Stimulated activated CD4-positive, alpha-beta T cell treated with anti-CD3 and anti-CD28 coated beads, Interleukin-4, amount 100 ng/mL, for 24 hours (primary cell): ENCODE measurements at regions not wholly inside any gene's neighbourhood (a gene's known extent, or its start where the extent isn't known, plus 50 kb on each side); places are given as distances from the start of the nearest gene placed in this dataset.

Experiments used
- DNase-seq: peaks from one replicate; pipeline ENCODE4 v3.0.0-alpha.2; 2020

GRCh38 chr2:156864753-156865152, 392.8 kb upstream of the GALNT5 start:
- no peak for DNase-seq

GRCh38 chr2:156867201-156867600, 390.3 kb upstream of the GALNT5 start:
- no peak for DNase-seq

DNA sequence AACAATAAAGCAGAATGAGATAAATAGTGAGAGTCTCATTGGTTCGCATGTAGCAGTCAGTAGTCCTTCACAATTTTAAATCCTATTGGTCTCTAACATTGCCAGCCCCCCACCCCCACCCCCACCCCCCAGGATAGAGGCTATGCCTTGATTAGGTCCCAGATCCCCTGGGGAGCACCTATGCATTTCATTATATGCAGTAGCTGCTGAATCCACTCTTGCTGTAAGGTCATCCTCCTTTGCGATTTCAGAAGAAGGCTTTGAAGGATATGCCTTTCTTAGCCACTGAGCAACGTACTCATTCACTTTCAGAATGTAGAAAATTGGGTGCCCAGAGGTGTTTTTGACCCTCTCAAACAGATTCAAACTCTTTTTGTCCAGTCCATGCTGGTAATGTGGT, 382.8 kb upstream of the GALNT5 start:
- DNase-seq = no peak

DNA sequence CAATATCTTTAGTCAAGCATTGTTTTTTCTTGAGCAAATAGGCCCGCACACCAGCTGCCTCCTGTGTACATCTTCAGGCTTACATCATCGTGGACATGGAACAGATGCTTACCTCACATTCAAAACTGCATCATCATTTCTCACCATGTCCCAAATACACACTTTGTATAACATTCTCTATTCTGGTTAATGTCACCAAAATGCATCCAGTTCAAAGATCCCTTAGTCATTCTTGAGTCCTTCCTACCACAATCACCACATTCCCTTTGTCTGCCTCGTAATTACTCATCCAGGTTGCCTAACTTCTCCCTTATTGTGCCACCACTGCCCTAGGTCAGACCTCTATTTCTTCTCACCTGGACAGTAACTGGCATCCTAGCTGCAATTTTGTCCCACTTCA, 373.7 kb upstream of the GALNT5 start:
- no peak for DNase-seq

DNA sequence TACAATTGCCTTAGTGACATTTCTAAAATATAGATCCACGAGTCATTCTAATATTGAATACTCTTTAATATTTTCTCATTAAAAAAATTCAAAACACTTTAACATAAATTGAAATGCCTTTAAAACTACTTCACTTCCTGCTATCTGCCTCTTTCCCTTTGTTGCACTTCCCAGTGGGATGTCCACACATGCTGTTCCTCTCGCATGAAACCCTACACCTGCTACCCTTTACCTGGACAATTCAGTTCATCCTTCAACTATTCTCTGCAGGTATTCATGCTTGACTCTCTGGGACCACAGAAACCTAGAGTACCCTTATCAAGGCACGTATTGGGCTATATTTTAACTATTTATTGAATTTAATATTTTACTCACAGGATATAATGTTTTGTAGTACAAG, 373.3 kb upstream of the GALNT5 start:
- DNase-seq = no peak

DNA sequence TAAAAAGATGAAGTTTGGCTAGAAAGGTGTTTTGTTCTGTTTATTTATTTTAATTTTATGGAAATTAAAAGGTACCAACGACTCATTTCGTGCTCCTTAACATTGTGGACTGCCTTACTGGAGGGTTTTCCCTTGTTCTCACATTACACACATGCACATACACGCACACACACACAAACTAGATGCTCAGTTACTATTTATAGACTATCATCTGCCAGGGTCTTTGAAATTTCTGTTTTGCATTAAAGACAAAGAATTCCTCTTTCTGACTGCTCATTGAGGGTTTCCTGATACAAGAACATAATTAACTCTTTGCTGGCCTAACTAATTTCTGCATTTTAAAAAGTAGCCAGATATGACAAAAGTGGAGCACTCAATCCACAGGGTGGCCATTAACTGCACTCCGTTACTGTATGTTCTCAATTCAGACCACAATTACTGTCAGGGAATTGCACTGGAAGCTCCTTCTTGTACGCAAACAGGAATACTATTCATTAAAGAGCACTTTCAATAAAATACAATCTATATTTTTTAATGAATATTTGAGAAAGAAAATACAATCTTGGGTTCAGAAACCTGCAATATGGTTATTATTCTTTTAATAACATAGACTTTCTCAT, 366.9 kb upstream of the GALNT5 start:
- DNase-seq = no peak

GRCh38 chr2:156891609-156892008, 365.9 kb upstream of the GALNT5 start:
- DNase-seq = no peak

GRCh38 chr2:156892467-156893281, 364.8 kb upstream of the GALNT5 start:
- DNase-seq = no peak

DNA sequence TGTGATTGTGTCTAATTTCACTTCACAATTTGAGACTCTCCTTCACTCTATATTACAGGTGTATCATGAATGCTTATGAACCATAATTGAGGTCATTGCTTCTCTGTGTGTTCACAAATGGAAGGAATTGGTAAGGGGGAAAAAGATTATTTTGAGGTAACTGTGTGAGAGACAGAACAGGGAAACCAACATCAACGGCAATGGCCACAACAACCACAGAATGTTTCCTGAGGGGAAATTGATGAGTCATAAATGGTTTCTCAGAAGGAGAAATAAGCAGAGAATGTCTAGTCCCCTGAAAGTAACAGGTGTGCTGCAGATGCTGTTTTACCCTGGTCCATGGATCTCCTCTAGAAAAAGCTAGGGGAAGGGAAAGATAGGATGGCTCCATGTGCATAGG, 361.2 kb upstream of the GALNT5 start:
- DNase-seq = no peak

DNA sequence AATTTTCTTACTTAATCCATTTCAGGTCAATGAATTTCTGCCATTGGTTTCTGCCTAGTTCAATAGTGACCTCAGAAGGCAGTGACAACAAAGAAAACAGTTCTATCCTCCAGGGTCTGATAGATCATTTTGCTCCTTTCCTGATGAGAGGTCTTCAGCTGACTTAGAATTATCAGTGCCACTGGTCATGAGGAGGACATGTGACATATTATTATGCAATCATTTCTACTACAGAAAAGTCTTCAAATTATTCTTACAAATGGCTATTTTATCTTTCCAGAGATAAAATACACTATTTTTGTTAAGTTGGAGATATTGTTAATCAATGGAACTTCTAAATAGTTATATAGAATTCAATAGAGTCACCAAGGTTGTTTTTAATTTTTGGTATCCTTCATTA, 360.0 kb upstream of the GALNT5 start:
- DNase-seq = no peak

DNA sequence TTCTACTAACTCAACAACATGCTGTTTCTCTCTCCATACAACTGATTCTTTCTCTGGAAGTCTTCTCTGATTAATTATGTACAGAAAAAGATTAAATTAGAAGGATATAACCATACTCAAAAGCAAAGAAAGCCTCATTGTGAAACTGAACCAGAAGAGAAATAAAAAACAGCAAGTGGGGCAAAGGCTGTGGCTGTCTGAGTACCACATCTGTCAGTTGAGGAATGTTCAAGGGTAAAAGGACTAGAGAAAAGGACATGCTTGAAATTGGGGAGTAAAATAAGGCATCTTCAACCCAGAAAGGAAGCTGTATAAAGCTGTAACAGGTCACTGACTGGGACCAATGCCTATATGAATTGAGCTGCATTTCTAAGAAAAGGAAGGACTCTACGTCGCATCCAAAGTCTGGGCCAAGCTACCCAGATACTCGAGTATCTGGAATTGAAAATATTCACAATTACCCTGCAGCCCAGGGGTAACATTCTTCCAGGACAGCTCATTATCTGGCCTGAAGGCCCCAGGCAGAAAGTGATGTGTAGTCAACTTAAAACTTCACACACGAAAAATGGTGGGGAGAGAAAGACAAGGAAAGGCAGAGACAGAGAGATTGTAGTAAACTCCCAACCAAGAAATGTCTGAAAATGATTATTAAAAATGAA, 356.0 kb upstream of the GALNT5 start:
- no peak for DNase-seq

GRCh38 chr2:156903335-156903734, 354.2 kb upstream of the GALNT5 start:
- DNase-seq = no peak

DNA sequence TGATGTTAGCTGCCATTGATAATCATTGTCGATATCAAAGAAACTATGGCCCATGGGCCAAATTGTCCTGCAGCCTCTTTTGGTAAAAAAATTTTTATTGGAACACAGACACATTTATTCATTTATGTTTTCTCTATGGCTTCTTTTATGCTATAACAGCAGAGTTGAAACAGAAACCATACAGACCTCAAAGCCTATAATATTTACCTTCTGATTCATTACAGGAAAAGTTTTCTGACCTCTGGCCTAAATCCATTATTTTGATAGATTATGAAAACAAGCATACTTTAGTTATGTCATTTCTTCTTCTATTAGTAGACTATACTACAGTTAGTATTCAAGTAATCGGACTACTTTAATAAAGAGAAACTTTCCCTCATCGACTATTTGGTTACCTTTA, 349.7 kb upstream of the GALNT5 start:
- DNase-seq = no peak

DNA sequence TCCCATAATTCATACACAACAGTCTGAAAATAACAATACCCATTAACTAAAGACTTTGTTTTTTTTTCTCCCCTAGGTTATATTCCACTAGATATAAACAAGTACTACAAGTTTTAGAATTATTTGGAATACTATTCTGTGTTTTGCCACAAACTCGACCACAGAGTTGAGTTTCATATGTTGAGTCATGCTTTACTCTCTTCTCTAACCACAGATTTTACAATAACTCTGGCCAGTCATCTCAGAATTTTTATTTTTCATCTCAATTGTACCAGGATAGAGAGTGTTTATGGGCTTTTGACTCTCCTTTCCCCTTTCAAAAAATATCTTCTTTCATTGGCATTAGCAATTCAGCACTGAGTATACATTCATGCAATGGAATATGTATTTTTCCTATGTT, 348.7 kb upstream of the GALNT5 start:
- no peak for DNase-seq

GRCh38 chr2:156909983-156910382, 347.5 kb upstream of the GALNT5 start:
- no peak for DNase-seq

- DNase-seq = no peak
Measured at GRCh38 chr2:156915332-156915731, 342.2 kb upstream of the GALNT5 start.

DNA sequence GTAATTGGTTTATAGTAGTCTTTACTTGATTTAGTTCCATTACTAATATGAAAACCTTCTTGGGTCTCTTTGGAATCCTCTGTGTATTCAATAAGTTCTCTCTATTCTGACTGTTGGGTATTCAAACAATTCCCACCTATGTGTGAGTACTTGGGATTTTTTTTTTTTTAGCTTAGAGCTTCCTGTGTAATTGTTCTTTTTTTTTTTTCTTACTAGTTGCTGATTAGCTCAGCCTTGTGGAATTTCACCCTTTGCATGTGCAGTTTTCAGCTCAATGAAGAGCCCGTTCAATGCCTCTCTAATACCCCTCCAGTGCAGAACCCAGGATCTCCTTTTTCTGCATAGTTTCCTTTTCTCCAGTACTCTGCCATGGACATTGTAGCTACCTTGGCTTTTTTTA, 339.1 kb upstream of the GALNT5 start:
- no peak for DNase-seq

DNA sequence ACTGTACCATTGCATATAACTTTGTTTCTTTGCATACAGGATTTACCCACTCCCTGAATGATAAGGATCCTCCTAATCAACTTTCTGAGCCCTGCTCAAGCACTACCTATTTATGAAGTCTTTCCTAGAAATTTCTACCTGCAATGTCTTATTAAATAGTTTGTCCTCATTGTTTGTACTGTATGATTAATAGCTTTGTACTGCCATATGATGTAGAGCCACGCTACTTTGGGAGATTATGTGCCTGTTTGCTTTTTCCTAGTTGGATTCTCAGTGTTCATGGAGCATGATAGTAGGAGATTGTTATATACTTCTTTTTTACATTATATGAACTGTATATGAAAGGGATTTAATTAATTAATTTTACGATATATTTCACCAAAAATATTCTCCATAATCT, 327.1 kb upstream of the GALNT5 start:
- no peak for DNase-seq

GRCh38 chr2:156933645-156934225, 323.8 kb upstream of the GALNT5 start:
- DNase-seq = no peak

DNA sequence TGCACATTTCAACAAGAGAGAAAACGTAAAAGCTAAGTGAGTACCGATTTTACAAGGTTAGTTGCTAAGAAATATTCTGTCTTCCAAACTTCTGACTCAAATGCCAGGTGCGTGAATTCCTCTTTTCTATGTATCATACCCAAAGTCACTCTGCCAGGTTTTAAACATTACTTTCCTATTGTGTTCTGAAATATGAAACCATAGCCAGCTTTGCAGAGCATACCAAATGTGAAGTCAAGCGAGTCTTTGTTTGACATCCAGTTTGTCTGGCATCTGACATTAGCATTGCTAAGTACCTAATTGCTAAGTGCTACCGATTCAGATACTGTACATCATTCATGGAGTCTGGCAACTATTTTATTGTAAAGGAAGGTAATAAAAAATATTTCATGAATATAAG, 321.9 kb upstream of the GALNT5 start:
- DNase-seq = no peak

- no peak for DNase-seq
Measured at GRCh38 chr2:156937430-156937829, 320.1 kb upstream of the GALNT5 start.

DNA sequence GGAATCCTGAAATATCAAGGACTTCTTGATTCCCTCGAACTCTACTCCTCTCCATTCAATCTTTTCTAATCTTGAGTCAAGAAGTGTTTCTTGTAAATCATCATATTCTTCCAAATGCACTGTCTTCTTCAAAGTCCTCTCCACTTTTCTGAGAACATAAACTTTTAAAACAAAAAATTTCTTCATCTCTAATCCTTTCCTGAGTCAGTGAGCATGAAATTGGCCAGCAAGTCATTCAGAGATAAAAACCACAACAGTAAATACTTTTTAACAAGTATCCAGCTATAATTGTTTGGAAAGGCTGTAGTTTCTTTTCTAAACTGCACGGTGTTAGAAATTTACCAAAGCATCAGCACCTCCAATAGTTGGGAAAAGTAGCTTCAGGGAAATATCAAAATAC, 312.6 kb upstream of the GALNT5 start:
- DNase-seq = no peak

- DNase-seq = no peak
Measured at GRCh38 chr2:156947261-156947660, 310.2 kb upstream of the GALNT5 start.

DNA sequence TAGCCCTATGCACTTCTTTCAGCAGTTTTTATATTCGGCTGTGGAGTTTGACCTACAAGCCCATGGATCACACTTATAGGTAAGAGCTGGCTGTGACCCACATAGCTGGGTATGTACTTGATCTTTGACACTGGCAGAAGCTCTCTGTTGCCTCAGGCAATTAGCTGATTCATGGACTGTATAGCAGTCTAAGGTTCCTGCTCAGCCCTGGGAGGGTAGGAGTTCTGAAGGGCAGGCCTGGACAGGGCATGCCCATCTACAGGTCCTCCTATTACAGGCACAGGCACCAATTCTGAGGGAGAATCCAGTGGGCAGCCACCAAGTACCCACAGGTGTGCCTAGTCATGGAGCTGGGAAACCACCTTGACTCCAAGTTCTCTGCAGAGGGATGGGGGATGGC, 301.8 kb upstream of the GALNT5 start:
- no peak for DNase-seq
